ENCODE measurements at regions not wholly inside any gene's neighbourhood (a gene's known extent, or its start where the extent isn't known, plus 50 kb on each side); places are given as distances from the start of the nearest gene placed in this dataset.

- H3K4ac ChIP-seq (ENCODE audit: low read depth, low read length), result no peak overlapping the region
- TF ChIP-seq POLR2A (IDR thresholded peaks at IDR 0.05; ENCODE audit: low read depth, low read length), result no peak
- no peak for TF ChIP-seq FOS (IDR thresholded peaks at IDR 0.05; ENCODE audit: low read depth, low read length)
- TF ChIP-seq CEBPB (IDR thresholded peaks at IDR 0.05; ENCODE audit: low read depth, low read length), result no peak
- no peak for TF ChIP-seq ELK1 (IDR thresholded peaks at IDR 0.05; ENCODE audit: borderline replicate concordance, low read depth, low read length)
- TF ChIP-seq BHLHE40 (IDR thresholded peaks at IDR 0.05; ENCODE audit: low read depth, low read length), result no peak
- no peak for TF ChIP-seq RFX5 (IDR thresholded peaks at IDR 0.05; ENCODE audit: low read depth, low read length)
- no peak for TF ChIP-seq SMC3 (IDR thresholded peaks at IDR 0.05; ENCODE audit: low read depth, low read length)
- no peak for TF ChIP-seq MAZ (IDR thresholded peaks at IDR 0.05; ENCODE audit: borderline replicate concordance, low read depth, low read length)
- TF ChIP-seq RAD21 (IDR thresholded peaks at IDR 0.05; ENCODE audit: low read length), result no peak
- no TSS peak for BruUV-seq (replicated peaks)
- in situ Hi-C loops (cut with MboI; ENCODE audit: low sequenced_read_pairs) (no loop called here), dilution Hi-C loops (cut with HindIII; ENCODE audit: low sequenced_read_pairs, unreplicated experiment) (no loop called here), intact Hi-C loops (cut with micrococcal nuclease) (no loop called here)
- H3K4me3 ChIP-seq (ENCODE audit: insufficient read depth, low read depth, low read length), result no peak overlapping the region
- H3K27me3 ChIP-seq (ENCODE audit: control insufficient read depth, insufficient read depth, low read length), result peaks cover 16% of the 10 kb centered on the region
- ATAC-seq (ENCODE audit: low read depth), result no peak
- no peaks in the 10 kb centered on the region for H3K36me3 ChIP-seq (ENCODE audit: control insufficient read depth, insufficient read depth, low read length)
- H4K5ac ChIP-seq (ENCODE audit: low read depth, low read length), result no peak overlapping the region
- H3K4me2 ChIP-seq (ENCODE audit: low read depth, low read length), result no peak overlapping the region
- H3K27ac ChIP-seq (ENCODE audit: insufficient read depth, low read length), result no peak overlapping the region
- H4K20me1 ChIP-seq (ENCODE audit: insufficient read depth, low read length), result no peaks in the 10 kb centered on the region
- H2AK9ac ChIP-seq (replicated peaks; ENCODE audit: low read depth, low read length, poor library complexity), result no peak overlapping the region
- H3K9ac ChIP-seq (ENCODE audit: low read depth, low read length), result no peak overlapping the region
- ChIA-PET CTCF (no interaction called here), POLR2A (ENCODE audit: unreplicated experiment) (no interaction called here)
- DNase-seq, result no peak
- no peaks in the 10 kb centered on the region for H3K79me1 ChIP-seq (ENCODE audit: low read depth in 1 of 2, low read length in 2 of 2)
- no peak overlapping the region for H2BK15ac ChIP-seq (ENCODE audit: low read depth, low read length)
- no peaks in the 10 kb centered on the region for H3K9me3 ChIP-seq (ENCODE audit: control insufficient read depth, insufficient read depth, low read length)
- no peak overlapping the region for H3K14ac ChIP-seq (replicated peaks; ENCODE audit: low read depth, low read length)
- H2AFZ ChIP-seq (replicated peaks; ENCODE audit: low read length, poor library complexity), result no peak overlapping the region
- no peaks in the 10 kb centered on the region for H3K4me1 ChIP-seq (ENCODE audit: control insufficient read depth, insufficient read depth, low read length)
- no peak overlapping the region for H2BK120ac ChIP-seq (ENCODE audit: low read depth, low read length)
- no peak overlapping the region for H4K91ac ChIP-seq (ENCODE audit: insufficient read depth, low read depth, low read length)
- H4K8ac ChIP-seq (ENCODE audit: low read depth in 2 of 2, low read length in 2 of 2), result no peak overlapping the region
- H2BK5ac ChIP-seq (ENCODE audit: low read depth, low read length, poor library complexity, severe bottlenecking), result no peak overlapping the region
- no peak overlapping the region for H2BK20ac ChIP-seq (ENCODE audit: low read depth, low read length)
- WGBS, 2 experiments (ENCODE audit: extremely low coverage in 2 of 2, insufficient read length in 1 of 2), result no CpG with 5 or more reads among the region's 2 CpGs
- H3K9me1 ChIP-seq (ENCODE audit: insufficient read depth, low read length), result no peaks in the 10 kb centered on the region
- no peak overlapping the region for H3K23ac ChIP-seq (ENCODE audit: low read depth, low read length)
- H3K56ac ChIP-seq (ENCODE audit: extremely low read depth, insufficient read depth, low read length), result no peak overlapping the region
- H2AK5ac ChIP-seq (ENCODE audit: low read depth, low read length), result no peak overlapping the region
- no peak overlapping the region for H3K18ac ChIP-seq (ENCODE audit: low read depth, low read length)
Measured at GRCh38 chr13:109577191-109577700, 209.1 kb downstream of the IRS2 start.

All from IMR-90 (cell line).